ENCODE measurements at regions not wholly inside any gene's neighbourhood (a gene's known extent, or its start where the extent isn't known, plus 50 kb on each side); places are given as distances from the start of the nearest gene placed in this dataset.

- DNase-seq (ENCODE audit: low read depth), result peak; percentile 74
- no peak for TF ChIP-seq CTCF (IDR thresholded peaks at IDR 0.05; ENCODE audit: insufficient read depth, low read depth, low read length)
- H3K4me3 ChIP-seq (ENCODE audit: low read depth, low read length), result no peak overlapping the region
Observed at GRCh38 chr3:29186982-29187725, 93.7 kb upstream of the RBMS3 start.

- no peak for TF ChIP-seq CTCF (IDR thresholded peaks at IDR 0.05; ENCODE audit: insufficient read depth, low read depth, low read length)
- H3K4me3 ChIP-seq (ENCODE audit: low read depth, low read length), result no peak overlapping the region
- DNase-seq (ENCODE audit: low read depth), result no peak
Observed at GRCh38 chr3:29189328-29189727, 91.5 kb upstream of the RBMS3 start.

GRCh38 chr3:29194139-29194538, 86.7 kb upstream of the RBMS3 start:
- TF ChIP-seq CTCF (IDR thresholded peaks at IDR 0.05; ENCODE audit: insufficient read depth, low read depth, low read length), result no peak
- no peak overlapping the region for H3K4me3 ChIP-seq (ENCODE audit: low read depth, low read length)
- DNase-seq (ENCODE audit: low read depth), result no peak

- TF ChIP-seq CTCF (IDR thresholded peaks at IDR 0.05; ENCODE audit: insufficient read depth, low read depth, low read length), result no peak
- DNase-seq (ENCODE audit: low read depth), result no peak
- H3K4me3 ChIP-seq (ENCODE audit: low read depth, low read length), result no peak overlapping the region
Observed at GRCh38 chr3:29195056-29195455, 85.8 kb upstream of the RBMS3 start.

GRCh38 chr3:29201604-29202003, 79.3 kb upstream of the RBMS3 start:
- no peak for TF ChIP-seq CTCF (IDR thresholded peaks at IDR 0.05; ENCODE audit: insufficient read depth, low read depth, low read length)
- DNase-seq (ENCODE audit: low read depth), result no peak
- no peak overlapping the region for H3K4me3 ChIP-seq (ENCODE audit: low read depth, low read length)

GRCh38 chr3:29202378-29202777, 78.5 kb upstream of the RBMS3 start:
- peak; percentile 77 for DNase-seq (ENCODE audit: low read depth)
- TF ChIP-seq CTCF (IDR thresholded peaks at IDR 0.05; ENCODE audit: insufficient read depth, low read depth, low read length), result no peak
- no peak overlapping the region for H3K4me3 ChIP-seq (ENCODE audit: low read depth, low read length)

- no peak overlapping the region for H3K4me3 ChIP-seq (ENCODE audit: low read depth, low read length)
- no peak for TF ChIP-seq CTCF (IDR thresholded peaks at IDR 0.05; ENCODE audit: insufficient read depth, low read depth, low read length)
- DNase-seq (ENCODE audit: low read depth), result no peak
Observed at GRCh38 chr3:29203851-29204250, 77.0 kb upstream of the RBMS3 start.
